DMS114 treated with DMSO at 0.1 percent for 48 hours (cell line): ENCODE measurements at regions not wholly inside any gene's neighbourhood (a gene's known extent, or its start where the extent isn't known, plus 50 kb on each side); places are given as distances from the start of the nearest gene placed in this dataset.
"Not testable (repeated sequence)": the region's sequence is repeated elsewhere in the genome, so short reads cannot be mapped to it uniquely, and the experiment has no call there.

ENCODE experiments used
- DNase-seq: peaks from one replicate; lab custom pipeline; 2025; ENCODE audit not compliant: unreplicated experiment; lab: John Stamatoyannopoulos, UW

DNA sequence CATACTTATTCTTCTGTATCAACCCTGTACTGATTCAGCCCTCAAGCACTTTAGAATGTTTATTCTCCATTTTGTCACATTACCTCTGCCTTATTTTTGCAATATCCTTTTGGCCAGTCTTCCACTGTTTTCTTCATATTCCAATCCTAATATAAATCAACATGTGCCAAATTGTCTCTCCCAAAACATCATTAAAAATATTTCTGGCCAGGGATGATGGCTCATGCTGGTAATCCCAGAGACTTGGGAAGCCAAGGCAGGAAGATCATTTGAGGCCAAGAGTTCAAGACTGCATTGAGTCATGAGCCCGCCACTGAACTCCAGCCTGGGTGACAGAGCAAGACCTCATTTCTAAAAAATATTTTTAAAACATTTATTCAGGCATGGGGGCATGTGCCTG, 641.4 kb upstream of the CBLB start:
- DNase-seq = no peak

DNA sequence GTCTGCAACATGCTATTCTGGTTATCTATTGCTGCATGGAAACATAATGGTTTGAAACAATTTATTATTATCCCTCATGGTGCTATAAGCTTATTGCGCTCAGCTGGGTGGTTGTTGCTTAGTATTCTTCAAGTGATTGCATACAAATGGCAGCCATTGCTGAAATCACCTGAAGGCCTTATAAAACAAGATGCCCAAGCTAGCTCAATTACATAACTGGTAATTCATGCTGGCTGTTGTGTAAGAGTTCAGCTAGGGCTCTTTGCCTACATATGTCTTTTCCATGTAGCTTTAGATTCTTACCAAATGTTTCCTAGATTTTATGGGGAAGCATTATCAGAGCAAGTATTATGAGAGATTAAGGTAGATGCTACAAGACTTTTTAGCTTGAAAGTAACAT, 644.0 kb upstream of the CBLB start:
- no peak for DNase-seq

DNA sequence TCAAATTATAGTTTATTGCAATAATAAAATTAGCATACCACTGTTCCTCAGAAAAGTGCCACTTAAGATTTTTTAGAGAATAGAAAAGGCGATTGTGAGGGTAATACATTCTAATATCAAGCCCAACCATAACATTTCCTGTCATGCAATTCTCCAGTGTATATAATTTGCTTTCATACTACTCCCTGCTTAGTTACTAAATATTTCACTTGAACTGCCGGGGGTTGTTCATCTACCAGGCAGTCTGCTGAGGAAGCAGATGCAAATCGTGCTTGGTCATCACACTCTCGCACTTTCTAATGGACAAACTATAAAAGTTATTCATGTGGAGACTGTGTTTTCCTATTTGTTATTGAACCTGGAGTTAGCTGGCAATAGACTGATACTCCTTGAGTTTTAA, 645.6 kb upstream of the CBLB start:
- DNase-seq = no peak

DNA sequence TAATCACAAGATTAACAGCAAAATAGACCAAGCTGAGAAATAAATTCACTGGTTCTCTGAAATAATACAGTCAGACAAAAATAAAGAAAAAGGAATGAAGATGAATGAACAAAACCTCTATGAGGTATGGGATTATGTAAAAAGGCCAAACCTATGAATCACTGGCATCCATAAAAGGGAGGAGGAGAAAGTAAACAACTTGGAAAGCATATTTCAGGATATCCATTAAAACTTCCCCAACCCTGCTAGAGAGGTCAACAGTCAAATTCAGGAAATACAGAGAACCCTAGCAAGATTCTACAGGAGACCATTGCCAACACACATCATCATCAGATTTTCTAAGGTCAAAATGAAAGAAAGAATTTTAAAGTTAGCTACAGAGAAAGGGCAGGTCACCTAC, 649.7 kb upstream of the CBLB start:
- no peak for DNase-seq

DNA sequence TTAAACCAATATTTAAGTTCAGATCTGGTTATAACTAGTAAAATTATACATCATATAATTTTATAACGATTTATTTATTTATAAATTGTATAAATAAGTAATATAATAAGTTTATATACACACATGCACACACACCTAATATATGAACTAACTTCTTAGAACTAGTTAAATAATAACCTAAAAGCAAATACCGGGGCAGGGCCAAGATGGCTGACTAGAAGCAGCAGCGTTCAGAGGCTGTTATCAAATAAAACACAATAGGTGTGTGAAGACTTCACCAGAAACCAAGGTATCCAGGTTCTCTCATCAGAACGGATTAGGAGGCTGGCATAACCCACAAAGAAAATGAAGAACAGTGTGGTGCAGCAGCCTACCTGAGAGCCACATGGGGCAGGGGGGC, 653.6 kb upstream of the CBLB start:
- no peak for DNase-seq

DNA sequence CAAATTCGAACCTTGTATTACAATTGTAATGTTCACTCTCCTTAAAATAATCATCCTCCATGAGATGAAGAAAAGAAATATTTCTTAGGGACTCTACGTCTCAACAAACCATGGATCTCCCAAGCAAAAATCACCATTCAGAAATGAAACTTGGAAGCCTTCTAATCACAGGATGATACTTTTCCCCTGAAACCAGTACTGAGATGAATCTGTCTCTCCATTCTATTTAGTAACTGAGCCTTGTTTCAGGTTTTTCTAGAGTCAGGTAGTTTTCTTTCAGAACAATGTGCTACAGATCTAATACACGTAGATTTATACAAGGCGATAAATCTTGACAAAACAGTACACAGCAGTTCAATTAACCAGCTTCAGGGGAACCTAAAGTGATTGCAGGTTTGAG, 660.1 kb upstream of the CBLB start:
- no peak for DNase-seq

DNA sequence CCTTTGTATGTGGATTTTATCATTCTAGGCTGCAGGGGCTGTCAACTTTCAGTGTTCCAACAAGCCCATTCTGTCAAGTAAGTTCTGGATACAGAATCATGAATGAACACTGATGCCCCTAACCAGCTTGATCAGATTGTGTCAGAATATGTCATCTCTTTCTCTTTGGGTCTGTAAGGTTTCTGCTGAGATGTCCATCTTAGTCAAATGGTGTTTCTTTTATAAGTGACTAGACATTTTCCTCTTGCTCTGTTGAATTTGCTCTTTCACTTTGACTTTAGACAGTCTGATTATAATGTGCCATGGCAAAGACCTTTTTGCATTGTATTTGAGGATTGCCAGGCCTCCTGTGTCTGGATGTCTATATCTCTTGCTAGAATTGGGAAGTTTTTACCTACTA, 660.9 kb upstream of the CBLB start:
- DNase-seq = no peak

DNA sequence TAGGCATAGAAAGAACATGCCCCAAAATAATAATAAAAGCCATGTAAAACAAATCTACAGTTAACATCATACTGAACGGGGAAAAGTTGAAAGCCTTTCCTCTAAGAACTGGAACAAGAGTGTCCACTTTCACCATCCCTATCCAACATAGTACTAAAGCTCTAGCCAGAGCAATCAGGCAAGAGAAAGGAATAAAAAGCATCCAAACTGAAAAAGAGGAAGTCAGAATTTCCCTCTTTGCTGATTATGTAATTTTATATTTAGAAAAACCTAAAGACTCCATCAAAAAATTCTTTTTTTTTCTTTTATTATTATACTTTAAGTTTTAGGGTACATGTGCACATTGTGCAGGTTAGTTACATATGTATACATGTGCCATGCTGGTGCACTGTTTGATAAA, 661.6 kb upstream of the CBLB start:
- DNase-seq = no peak

DNA sequence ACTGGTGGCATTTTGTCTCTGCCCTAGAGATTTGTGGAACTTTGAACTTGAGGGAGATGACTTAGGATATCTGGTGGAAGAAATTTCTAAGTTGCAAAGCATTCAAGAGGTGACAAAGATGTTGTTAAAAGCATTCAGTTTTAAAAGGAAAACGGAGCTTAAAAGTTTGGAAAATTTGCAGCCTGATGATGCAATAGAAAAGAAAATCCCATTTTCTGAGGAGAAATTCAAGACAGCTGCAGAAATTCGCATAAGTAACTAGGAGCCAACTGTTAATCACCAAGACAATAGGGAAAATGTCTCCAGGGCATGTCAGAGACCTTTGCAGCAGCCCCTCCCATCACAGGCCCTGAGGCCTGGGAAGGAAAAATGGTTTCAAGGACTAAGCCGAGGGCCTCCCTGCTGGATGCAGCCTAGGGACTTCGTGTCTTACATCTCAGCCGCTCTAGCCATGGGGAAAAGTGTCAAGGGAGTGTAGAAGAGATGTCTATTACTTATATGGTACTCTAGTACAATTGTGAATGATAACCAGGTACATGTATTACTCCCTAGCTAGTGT, 663.0 kb upstream of the CBLB start:
- not testable (repeated sequence) for DNase-seq

DNA sequence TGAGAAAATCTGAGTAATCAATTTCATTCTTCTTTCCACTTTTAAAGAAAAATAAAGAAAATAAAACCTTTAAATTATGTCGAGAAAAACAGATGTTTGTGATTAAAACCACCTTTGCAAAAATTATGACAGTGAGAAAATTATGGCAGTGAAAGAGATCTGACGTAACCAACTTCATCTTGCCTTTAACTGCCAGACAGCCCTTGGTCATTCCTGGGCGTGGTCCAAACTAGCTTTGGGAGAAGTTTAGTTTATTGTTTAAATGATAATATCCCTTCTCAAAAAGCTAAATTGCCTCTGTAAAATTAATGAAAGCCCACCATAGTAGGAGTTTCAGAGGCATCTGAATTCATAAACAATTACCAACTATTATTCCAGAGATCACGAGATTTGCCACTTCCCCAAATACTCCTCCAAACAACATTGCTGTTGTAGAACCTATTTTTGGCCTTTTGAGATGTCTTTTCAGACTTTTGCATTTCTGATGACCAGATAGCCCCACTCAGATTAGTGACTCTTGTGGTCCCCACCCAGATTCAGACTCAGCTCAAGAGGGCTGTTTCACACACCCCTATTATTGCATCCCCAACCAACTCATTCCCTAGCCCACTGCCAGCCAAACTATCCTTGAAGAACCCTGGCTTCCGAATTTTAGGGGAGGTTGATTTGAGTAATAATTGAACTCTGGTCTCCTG, 664.4 kb upstream of the CBLB start:
- no peak for DNase-seq

DNA sequence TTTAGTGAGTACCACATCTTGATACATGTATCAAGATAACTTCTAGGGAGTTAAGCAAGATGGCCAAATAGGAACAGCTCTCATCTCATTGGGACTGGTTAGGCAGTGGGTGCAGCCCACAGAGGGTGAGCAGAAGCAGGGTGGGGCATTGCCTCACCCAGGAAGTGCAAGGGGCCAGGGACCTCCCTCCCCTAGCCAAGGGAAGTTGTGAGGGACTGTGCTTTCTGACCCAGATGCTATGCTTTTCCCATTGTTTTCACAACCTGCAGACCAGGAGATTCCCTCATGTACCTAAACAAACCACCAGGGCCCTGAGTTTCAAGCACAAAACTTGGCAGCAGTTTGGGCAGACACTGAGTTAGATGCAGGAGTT, 665.0 kb upstream of the CBLB start:
- no peak for DNase-seq

DNA sequence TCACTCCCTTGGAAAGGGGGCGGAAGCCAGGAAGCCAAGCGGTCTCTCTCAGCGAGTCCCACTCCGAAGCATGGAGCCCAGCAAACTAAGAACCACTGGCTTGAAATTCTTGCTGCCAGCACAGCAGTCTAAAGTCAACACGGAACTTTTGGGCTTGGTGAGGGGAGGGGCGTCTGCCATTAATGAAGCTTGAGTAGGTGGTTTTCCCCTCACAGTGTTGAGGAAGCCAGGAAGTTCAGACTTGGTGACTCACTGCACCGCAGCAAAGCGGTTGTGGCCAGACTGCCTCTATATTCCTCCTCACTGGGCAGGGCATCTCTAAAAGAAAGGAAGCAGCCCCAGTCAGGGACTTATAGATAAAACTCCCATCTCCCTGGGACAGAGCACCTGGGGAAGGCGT, 665.4 kb upstream of the CBLB start:
- DNase-seq = no peak

DNA sequence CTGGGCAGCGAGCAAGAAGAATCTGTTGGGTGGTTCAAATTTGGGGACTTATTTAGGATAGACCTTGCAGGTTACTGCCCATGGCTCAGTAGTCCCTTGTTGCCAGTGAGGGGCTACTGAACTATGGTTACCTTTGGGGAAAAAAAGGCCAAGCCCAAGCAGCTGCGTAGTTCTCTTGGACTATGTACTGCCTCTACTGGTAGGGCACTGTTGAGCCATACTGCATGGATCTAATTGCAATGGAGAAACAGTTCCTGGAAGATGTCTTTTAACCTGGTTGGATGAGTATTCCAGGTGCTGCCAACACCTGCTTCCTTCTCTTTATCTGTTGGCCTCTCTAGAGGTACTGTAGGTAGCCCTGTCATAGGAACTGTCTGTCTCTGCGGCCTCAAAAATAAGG, 671.9 kb upstream of the CBLB start:
- no peak for DNase-seq

DNA sequence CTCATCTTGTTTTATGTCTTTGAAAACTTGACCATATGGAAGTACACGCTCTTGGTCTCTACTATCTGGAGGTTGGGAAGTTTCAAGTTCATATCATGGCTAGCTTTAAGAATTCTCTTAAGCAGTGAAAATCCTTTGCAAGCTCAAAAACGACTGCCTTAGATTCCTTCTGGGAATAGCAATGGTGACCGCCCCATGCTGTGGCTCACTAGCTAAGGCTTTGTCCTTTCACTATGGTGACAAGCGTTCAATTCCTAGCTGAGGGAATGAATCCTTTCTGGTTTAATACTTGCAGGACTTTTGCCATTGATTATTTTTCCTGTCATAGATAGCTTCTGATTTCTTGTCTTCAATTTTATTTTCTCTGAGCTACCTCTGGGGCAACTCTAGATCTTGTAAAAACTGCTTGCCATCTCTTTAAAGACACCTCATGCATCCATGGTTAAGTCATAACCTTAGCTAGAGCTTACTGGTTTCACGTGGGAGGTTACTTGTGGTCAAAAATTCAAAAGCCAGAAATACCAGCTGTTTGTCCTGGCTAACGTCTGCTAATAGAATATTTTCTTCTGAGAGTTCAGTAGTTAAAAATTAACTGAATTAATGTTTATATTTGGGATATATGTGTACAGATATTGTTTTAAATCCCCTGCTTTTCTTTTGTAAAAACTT, 673.4 kb upstream of the CBLB start:
- DNase-seq = no peak

DNA sequence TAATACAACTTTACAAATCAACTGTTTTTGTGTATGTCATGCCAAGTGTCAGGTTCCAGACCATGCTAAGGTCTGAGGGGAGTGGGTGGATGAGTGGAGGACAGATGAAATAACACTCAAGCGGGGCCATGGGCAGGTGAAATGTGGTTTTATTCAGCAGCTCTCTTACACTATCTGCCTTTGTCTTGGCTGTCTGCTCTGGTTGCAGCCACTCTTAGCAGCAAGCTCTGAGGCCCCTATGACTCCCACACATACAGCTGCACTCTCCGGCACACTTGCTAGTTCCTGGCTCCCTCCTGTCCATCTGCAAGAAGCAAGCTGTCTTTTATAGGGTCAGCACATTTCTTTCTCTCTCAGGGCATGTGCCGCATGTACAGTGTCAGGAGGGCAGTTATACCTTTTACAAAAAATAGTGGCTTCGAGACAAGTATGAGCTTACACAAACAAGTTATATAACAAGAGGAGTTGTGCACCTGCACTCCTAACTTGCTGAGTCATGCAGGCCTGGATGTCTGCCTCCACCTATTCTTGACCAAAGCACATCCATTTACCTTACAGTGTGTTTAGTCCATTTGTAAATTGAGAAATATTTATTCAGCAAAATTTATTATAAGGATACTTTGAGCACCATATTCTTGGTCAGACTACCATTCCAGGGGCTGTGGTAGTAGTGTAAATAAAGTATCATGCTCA, 683.7 kb upstream of the CBLB start:
- no peak for DNase-seq

DNA sequence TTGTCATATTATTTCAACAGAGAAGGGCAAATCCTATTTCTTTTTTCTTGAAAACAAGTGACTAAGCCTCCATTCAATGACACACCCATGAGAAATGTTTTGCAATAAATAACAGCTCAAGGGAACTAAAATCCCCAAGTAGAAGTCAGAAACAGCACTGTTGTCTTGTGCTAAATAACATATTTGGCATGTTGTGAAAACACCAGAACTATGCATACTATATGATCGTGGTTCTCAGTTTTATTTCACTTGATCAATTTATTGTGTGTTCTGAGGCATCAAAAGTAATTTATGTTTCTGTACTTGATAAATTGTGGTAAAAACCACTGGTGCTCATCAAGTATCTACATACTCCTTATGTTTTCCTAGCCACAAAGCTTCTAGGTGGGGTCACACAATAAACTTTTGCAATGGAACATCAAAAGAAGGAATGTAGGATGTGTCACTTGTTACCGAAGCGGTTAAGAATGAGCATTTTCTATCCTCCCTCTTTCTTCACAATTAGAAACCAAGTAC, 691.7 kb upstream of the CBLB start:
- no peak for DNase-seq

DNA sequence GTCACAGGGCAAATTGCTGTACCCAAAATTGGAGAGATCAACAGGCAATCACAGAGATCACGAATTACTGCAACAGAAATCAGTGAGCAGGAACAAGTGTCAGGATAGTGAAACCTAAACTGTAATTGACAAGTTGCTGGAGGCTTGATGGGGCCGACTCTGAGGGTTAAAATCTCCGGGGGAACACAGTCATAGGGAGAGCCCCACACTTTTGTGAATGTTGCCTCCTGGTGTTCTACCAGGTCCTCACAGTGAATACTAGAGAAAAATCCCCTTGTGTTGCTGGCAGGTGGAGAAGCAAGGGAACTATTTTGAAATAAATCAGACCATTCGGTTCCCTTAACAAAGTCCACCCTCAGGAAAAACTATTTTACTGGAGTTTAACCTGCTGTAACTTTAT, 697.5 kb upstream of the CBLB start:
- no peak for DNase-seq

DNA sequence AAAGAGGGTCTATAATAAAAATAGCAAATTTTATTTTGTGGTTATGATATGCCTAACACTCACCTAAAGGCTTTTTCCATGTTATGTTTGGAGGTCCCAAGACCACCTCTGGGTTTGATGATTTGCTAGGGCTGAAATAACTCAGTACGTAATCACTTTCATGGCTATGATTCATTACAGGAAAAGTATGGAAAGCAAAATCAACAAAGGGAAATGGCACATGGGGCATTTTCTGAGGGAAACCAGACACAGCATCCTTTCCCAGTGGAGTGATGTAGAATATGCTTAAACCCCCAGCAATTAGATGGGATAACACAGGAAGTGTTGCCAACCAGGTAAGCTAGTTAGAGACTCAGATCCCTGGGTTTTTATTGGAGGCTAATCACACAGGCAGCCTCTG, 701.6 kb upstream of the CBLB start:
- no peak for DNase-seq

DNA sequence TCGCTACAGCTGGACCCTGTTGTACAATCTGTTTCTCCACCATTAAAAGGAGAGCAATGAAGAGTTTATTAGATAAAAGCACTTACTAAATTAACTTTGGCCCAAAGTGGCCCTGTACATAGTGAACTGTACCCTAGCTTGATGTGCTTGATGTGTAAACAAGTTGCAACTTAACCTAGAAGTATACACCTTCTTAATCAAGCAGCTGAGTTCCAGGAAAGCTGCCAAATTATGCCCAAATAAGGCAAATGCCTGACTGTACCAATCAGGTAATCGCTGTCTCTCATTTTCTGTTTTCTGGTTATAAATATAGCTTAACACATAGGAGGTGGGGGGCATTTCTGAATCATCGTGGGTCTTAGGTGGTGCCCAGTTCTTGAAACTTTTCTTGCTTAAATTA, 704.8 kb upstream of the CBLB start:
- DNase-seq = no peak

DNA sequence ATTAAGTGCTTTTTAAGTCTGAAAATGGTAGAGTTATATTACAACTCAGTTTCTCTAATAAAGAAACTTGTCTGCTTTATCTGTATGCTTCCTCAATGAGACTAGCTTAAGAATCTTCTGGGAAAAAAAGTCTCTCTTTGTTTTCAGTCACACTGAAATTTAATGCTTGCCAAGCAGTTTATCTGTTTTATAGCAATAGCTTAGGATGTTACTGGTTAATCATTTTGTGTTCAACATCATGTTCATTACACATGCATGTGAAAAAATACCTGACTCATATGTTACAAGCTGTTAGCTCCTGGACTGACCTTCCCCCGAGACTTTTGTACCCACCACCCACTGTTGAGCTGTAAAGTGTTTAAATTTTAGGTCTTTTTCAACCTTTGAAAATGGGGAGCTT, 706.2 kb upstream of the CBLB start:
- no peak for DNase-seq

DNA sequence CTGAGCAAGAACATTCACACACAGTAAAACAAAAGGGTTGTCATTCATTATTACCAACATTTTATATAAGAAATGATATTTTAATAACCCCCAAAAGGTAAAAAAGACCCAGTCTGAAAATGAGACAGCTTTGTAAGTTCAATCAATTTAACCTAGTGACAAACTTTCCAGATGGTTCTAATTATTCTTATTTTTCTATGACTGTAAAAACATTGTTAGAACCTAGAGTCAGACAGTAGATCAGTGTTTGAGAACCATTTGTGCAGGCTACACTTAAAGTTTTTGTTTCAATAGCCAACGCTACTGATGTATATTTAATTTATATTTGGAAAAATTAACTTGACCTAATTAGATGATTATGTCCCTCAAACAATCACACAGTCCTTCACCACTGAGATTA, 708.4 kb upstream of the CBLB start:
- DNase-seq = no peak

DNA sequence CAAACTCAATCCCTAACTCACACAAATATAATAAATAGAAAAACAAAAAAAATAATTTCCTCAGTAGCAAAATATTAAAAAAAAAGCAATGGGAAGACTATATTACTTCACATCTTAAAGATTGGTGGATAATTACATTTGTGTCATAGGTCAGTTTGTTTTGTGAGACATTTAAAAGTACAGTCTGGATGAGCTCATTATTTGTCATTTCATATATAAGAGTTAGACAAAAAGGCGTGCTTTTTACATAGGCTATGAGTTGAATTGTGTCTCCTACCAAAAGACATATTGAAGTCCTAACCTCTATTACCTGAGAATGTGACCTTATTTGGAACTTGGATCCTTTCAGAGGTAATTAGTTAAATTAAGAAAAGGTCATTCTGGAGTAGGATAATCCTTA, 710.1 kb upstream of the CBLB start:
- no peak for DNase-seq
